CD4-positive, alpha-beta T cell (primary cell): ENCODE measurements at regions not wholly inside any gene's neighbourhood (a gene's known extent, or its start where the extent isn't known, plus 50 kb on each side); places are given as distances from the start of the nearest gene placed in this dataset.

Experiments used
- ATAC-seq: fragments of 200-7000 bp; cut with Tn5 transposase; one replicate; pipeline ENCODE4 v1.10.0; 2022; ENCODE audit warnings: mild to moderate bottlenecking; ENCODE audit not compliant: poor library complexity
- CTCF ChIA-PET: fragments of 350-600 bp; sonication (Branson Sonifier 250); formaldehyde crosslinking; loops from one replicate; lab custom pipeline; 2021; ENCODE audit warnings: antibody characterized with exemption, inconsistent platforms; lab: Charles Lee
- POLR2A ChIA-PET: fragments of 350-600 bp; sonication (Branson Sonifier 250); formaldehyde crosslinking; loops from one replicate; lab custom pipeline; 2021; ENCODE audit warnings: antibody characterized with exemption, inconsistent platforms; lab: Charles Lee
- DNase-seq, 14 experiments: peaks; one replicate each; pipeline ENCODE4 v3.0.0-alpha.2; 2013 to 2020; ENCODE audit warnings: mixed read lengths in 2 of 14
- H3K27ac ChIP-seq, 2 donors: one replicate each; pipeline versions ENCODE4 v1.5.1 to v1.7.0; 2013; ENCODE audit warnings: low read length in 2 of 2, low read depth in 1 of 2, mild to moderate bottlenecking in 1 of 2
- H3K27me3 ChIP-seq, 2 experiments: 1 replicate in 1 of 2; 2 replicates in 1 of 2; pipeline versions ENCODE4 v1.6.1 to v1.7.0; 2013; ENCODE audit warnings: low read length in 2 of 2, control low read depth in 1 of 2, mild to moderate bottlenecking in 1 of 2, moderate library complexity in 1 of 2; ENCODE audit not compliant: insufficient read depth in 2 of 2, control insufficient read depth in 1 of 2
- H3K36me3 ChIP-seq: one replicate; pipeline ENCODE4 v1.6.1; 2013; ENCODE audit warnings: low read length, control low read depth; ENCODE audit not compliant: insufficient read depth
- H3K4me1 ChIP-seq: one replicate; pipeline ENCODE4 v1.6.1; 2013; ENCODE audit warnings: low read length, control low read depth; ENCODE audit not compliant: insufficient read depth
- H3K4me3 ChIP-seq: one replicate; pipeline ENCODE4 v1.5.1; 2013; ENCODE audit warnings: mild to moderate bottlenecking, low read length, moderate library complexity
- H3K9me3 ChIP-seq, 2 experiments: 1 replicate in 1 of 2; 2 replicates in 1 of 2; pipeline versions ENCODE4 v1.6.1 to v1.7.0; 2013; ENCODE audit warnings: low read length in 2 of 2, mild to moderate bottlenecking in 2 of 2, control low read depth in 1 of 2, moderate library complexity in 1 of 2; ENCODE audit not compliant: control insufficient read depth in 1 of 2, insufficient read depth in 1 of 2
- H3K27ac Mint-ChIP-seq: one replicate; pipeline ENCODE4 v1.8.0; 2020; ENCODE audit warnings: mixed read lengths
- H3K27me3 Mint-ChIP-seq: one replicate; pipeline ENCODE4 v1.8.0; 2021; ENCODE audit warnings: mixed read lengths
- H3K36me3 Mint-ChIP-seq: one replicate; pipeline ENCODE4 v1.8.0; 2021; ENCODE audit warnings: low read depth, mixed read lengths
- H3K4me1 Mint-ChIP-seq: one replicate; pipeline ENCODE4 v1.8.0; 2021; ENCODE audit warnings: low read depth, mixed read lengths
- H3K4me3 Mint-ChIP-seq: one replicate; pipeline ENCODE4 v1.8.0; 2020; ENCODE audit warnings: mild to moderate bottlenecking, mixed read lengths
- H3K9me3 Mint-ChIP-seq: one replicate; pipeline ENCODE4 v1.8.0; 2020; ENCODE audit warnings: mixed read lengths
- CTCF ChIP-seq: fragments of 200-600 bp; IDR thresholded peaks from one replicate; pipeline ENCODE4 v1.8.0; 2022; ENCODE audit warnings: antibody characterized with exemption, mild to moderate bottlenecking
- intact Hi-C, 2 experiments: fragments of 100-400 bp; cut with DNase I in 1 of 2; cut with micrococcal nuclease in 1 of 2; formaldehyde crosslinking; loops; one replicate each; pipeline versions ENCODE4 v1.15.1 to v1.9.0; 2023 to 2025; cut with DNase I, micrococcal nuclease

GRCh38 chr1:78370356-78370755 lies 120.4 kb upstream of the PTGFR start:
- H3K27me3 ChIP-seq, result no peaks in the 10 kb centered on the region
- H3K27ac Mint-ChIP-seq, result no peak overlapping the region
- H3K9me3 Mint-ChIP-seq, result no peaks in the 10 kb centered on the region
- ChIA-PET POLR2A (no interaction called here), CTCF (no interaction called here)
- no peak overlapping the region for H3K4me3 Mint-ChIP-seq
- H3K36me3 ChIP-seq, result no peaks in the 10 kb centered on the region
- H3K4me1 Mint-ChIP-seq, result no peaks in the 10 kb centered on the region
- no peaks in the 10 kb centered on the region for H3K4me1 ChIP-seq
- DNase-seq (no peak), ATAC-seq (no peak)
- H3K4me3 ChIP-seq, result no peak overlapping the region
- H3K9me3 ChIP-seq, result no peaks in the 10 kb centered on the region
- H3K27me3 Mint-ChIP-seq, result peaks cover 3% of the 10 kb centered on the region
- H3K27ac ChIP-seq, result no peak overlapping the region
- intact Hi-C loops, result no loop called here
- H3K36me3 Mint-ChIP-seq, result no peaks in the 10 kb centered on the region
- TF ChIP-seq CTCF, result no peak

GRCh38 chr1:78370779-78371482 lies 119.8 kb upstream of the PTGFR start:
- H3K4me1 ChIP-seq, result no peaks in the 10 kb centered on the region
- no peaks in the 10 kb centered on the region for H3K9me3 ChIP-seq
- DNase-seq (no peak), ATAC-seq (no peak)
- no peak overlapping the region for H3K4me3 Mint-ChIP-seq
- H3K4me1 Mint-ChIP-seq, result no peaks in the 10 kb centered on the region
- CTCF ChIA-PET, result no interaction called here
- POLR2A ChIA-PET, result no interaction called here
- no peak overlapping the region for H3K4me3 ChIP-seq
- peaks cover 3% of the 10 kb centered on the region for H3K27me3 Mint-ChIP-seq
- no peaks in the 10 kb centered on the region for H3K9me3 Mint-ChIP-seq
- no peak overlapping the region for H3K27ac ChIP-seq
- intact Hi-C loops, result no loop called here
- H3K27ac Mint-ChIP-seq, result no peak overlapping the region
- H3K36me3 ChIP-seq, result no peaks in the 10 kb centered on the region
- no peak for TF ChIP-seq CTCF
- H3K36me3 Mint-ChIP-seq, result no peaks in the 10 kb centered on the region
- no peaks in the 10 kb centered on the region for H3K27me3 ChIP-seq

GRCh38 chr1:78373676-78374075 lies 117.1 kb upstream of the PTGFR start:
- ChIA-PET POLR2A (no interaction called here), CTCF (no interaction called here)
- no peaks in the 10 kb centered on the region for H3K36me3 ChIP-seq
- DNase-seq (no peak), ATAC-seq (no peak)
- no peak for TF ChIP-seq CTCF
- no peaks in the 10 kb centered on the region for H3K4me1 ChIP-seq
- H3K9me3 ChIP-seq, result no peaks in the 10 kb centered on the region
- Mint-ChIP-seq H3K27me3 (peaks cover 3% of the 10 kb centered on the region), H3K27ac (no peak overlapping the region), H3K9me3 (no peaks in the 10 kb centered on the region), H3K4me1 (no peaks in the 10 kb centered on the region), H3K36me3 (no peaks in the 10 kb centered on the region), H3K4me3 (no peak overlapping the region)
- no peaks in the 10 kb centered on the region for H3K27me3 ChIP-seq
- H3K27ac ChIP-seq, result no peak overlapping the region
- no peak overlapping the region for H3K4me3 ChIP-seq
- intact Hi-C loops, result no loop called here
